ENCODE measurements at regions not wholly inside any gene's neighbourhood (a gene's known extent, or its start where the extent isn't known, plus 50 kb on each side); places are given as distances from the start of the nearest gene placed in this dataset.

- TF ChIP-seq PRDM10 (CRISPR knock-in tag; IDR thresholded peaks at IDR 0.05; ENCODE audit: low read depth) (peak; percentile 27; the same call in 1 of the 2 replicates), ZNF292 (CRISPR knock-in tag; IDR thresholded peaks at IDR 0.05; ENCODE audit: borderline replicate concordance, low read depth) (peak; percentile 44; the same call in 1 of the 2 replicates), SMC3 (IDR thresholded peaks at IDR 0.05; ENCODE audit: low read length) (peak; percentile 14; the same call in 1 of the 2 replicates), ZBTB21 (CRISPR knock-in tag; IDR thresholded peaks at IDR 0.05) (no peak), TP53 (CRISPR knock-in tag; conservative IDR thresholded peaks at IDR 0.05) (no peak), CHD2 (IDR thresholded peaks at IDR 0.05; ENCODE audit: low read depth, low read length) (no peak), MIXL1 (CRISPR knock-in tag; IDR thresholded peaks at IDR 0.05) (peak; percentile 67), ZNF781 (CRISPR knock-in tag; IDR thresholded peaks at IDR 0.05; ENCODE audit: borderline replicate concordance, not compliant biosample characterization) (no peak), NCOA2 (CRISPR knock-in tag; IDR thresholded peaks at IDR 0.05) (peak; percentile 79), SYNCRIP (IDR thresholded peaks at IDR 0.05; ENCODE audit: insufficient read depth, low read depth, low read length) (no peak), MBNL3 (CRISPR knock-in tag; conservative IDR thresholded peaks at IDR 0.05) (no peak), ELF1 (CRISPR knock-in tag; IDR thresholded peaks at IDR 0.05) (no peak), RFX3 (CRISPR knock-in tag; IDR thresholded peaks at IDR 0.05) (no peak), ZNF83 (CRISPR knock-in tag; IDR thresholded peaks at IDR 0.05; ENCODE audit: borderline replicate concordance) (no peak), ZBTB43 (CRISPR knock-in tag; conservative IDR thresholded peaks at IDR 0.05) (no peak; the same call in 1 of the 2 replicates), ZNF280D (CRISPR knock-in tag; IDR thresholded peaks at IDR 0.05) (0 out of 2 replicates have a peak, but pooled peaks have one; percentile 34)
- TF ChIP-seq, protein P1, sequence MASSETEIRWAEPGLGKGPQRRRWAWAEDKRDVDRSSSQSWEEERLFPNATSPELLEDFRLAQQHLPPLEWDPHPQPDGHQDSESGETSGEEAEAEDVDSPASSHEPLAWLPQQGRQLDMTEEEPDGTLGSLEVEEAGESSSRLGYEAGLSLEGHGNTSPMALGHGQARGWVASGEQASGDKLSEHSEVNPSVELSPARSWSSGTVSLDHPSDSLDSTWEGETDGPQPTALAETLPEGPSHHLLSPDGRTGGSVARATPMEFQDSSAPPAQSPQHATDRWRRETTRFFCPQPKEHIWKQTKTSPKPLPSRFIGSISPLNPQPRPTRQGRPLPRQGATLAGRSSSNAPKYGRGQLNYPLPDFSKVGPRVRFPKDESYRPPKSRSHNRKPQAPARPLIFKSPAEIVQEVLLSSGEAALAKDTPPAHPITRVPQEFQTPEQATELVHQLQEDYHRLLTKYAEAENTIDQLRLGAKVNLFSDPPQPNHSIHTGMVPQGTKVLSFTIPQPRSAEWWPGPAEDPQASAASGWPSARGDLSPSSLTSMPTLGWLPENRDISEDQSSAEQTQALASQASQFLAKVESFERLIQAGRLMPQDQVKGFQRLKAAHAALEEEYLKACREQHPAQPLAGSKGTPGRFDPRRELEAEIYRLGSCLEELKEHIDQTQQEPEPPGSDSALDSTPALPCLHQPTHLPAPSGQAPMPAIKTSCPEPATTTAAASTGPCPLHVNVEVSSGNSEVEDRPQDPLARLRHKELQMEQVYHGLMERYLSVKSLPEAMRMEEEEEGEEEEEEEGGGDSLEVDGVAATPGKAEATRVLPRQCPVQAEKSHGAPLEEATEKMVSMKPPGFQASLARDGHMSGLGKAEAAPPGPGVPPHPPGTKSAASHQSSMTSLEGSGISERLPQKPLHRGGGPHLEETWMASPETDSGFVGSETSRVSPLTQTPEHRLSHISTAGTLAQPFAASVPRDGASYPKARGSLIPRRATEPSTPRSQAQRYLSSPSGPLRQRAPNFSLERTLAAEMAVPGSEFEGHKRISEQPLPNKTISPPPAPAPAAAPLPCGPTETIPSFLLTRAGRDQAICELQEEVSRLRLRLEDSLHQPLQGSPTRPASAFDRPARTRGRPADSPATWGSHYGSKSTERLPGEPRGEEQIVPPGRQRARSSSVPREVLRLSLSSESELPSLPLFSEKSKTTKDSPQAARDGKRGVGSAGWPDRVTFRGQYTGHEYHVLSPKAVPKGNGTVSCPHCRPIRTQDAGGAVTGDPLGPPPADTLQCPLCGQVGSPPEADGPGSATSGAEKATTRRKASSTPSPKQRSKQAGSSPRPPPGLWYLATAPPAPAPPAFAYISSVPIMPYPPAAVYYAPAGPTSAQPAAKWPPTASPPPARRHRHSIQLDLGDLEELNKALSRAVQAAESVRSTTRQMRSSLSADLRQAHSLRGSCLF (CRISPR knock-in tag; IDR thresholded peaks at IDR 0.05; ENCODE audit: borderline replicate concordance), result no peak
Measured at GRCh38 chr20:6704132-6704861, 63.2 kb upstream of the BMP2 start (continued).
